NT2/D1 (cell line): ENCODE measurements at regions not wholly inside any gene's neighbourhood (a gene's known extent, or its start where the extent isn't known, plus 50 kb on each side); places are given as distances from the start of the nearest gene placed in this dataset.

Experiments
- DNase-seq: peaks from one replicate; pipeline ENCODE4 v3.0.0-alpha.2; 2011; ENCODE audit warnings: low read depth, low spot score
- H3K27me3 ChIP-seq: 2 replicates; pipeline ENCODE4 v1.6.0; 2011; ENCODE audit warnings: mild to moderate bottlenecking; ENCODE audit not compliant: insufficient read length, insufficient read depth
- H3K36me3 ChIP-seq: 2 replicates; pipeline ENCODE4 v1.6.1; 2011; ENCODE audit warnings: mild to moderate bottlenecking, low read length, mixed read lengths; ENCODE audit not compliant: insufficient read depth, insufficient read length
- H3K4me1 ChIP-seq: 2 replicates; pipeline ENCODE4 v1.5.1; 2011; ENCODE audit not compliant: insufficient read depth, insufficient read length
- H3K4me3 ChIP-seq: 2 replicates; pipeline ENCODE4 v1.5.1; 2011; ENCODE audit warnings: low read depth; ENCODE audit not compliant: insufficient read length
- H3K9ac ChIP-seq: 2 replicates; pipeline ENCODE4 v1.6.0; 2011; ENCODE audit warnings: low read depth; ENCODE audit not compliant: insufficient read length
- H3K9me3 ChIP-seq: 2 replicates; pipeline ENCODE4 v1.5.1; 2011; ENCODE audit warnings: mild to moderate bottlenecking, low read length; ENCODE audit not compliant: insufficient read depth
- SUZ12 ChIP-seq: IDR thresholded peaks from 2 replicates; pipeline ENCODE4 v1.6.1; 2011; ENCODE audit not compliant: insufficient read length, insufficient read depth; ENCODE audit errors: extremely low read depth
- YY1 ChIP-seq: IDR thresholded peaks from 2 replicates; pipeline ENCODE4 v1.6.1; 2011; ENCODE audit not compliant: insufficient read length, insufficient read depth
- ZNF274 ChIP-seq: IDR thresholded peaks from 2 replicates; pipeline ENCODE4 v1.6.1; 2011; ENCODE audit warnings: mild to moderate bottlenecking, low read depth, low read length

DNA sequence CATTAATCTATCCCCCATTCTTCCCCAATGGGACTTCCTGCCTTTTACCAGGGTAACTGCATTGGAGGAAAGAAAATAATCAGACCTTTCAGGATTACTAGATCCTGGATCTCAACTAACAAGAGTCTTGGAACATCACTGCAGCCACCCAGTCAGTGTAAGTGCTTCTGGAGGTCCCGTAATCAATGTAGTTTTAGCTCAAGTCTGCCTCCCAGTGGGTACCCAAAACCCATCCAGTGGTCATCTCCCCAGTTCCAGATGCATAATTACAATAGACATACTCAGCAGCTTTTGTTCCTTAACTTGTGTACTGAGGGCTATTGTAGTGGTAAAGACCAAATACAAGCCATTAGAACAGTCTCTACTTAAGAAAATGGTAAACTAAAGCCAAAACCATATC, 319.1 kb downstream of the GPATCH2 start:
- Histone ChIP-seq H3K36me3 (no peaks in the 10 kb centered on the region), H3K4me3 (no peak overlapping the region), H3K9me3 (no peaks in the 10 kb centered on the region), H3K27me3 (no peaks in the 10 kb centered on the region), H3K4me1 (no peaks in the 10 kb centered on the region), H3K9ac (no peak overlapping the region)
- peak; percentile 55 for DNase-seq
- TF ChIP-seq SUZ12 (no peak), YY1 (no peak), ZNF274 (no peak)

DNA sequence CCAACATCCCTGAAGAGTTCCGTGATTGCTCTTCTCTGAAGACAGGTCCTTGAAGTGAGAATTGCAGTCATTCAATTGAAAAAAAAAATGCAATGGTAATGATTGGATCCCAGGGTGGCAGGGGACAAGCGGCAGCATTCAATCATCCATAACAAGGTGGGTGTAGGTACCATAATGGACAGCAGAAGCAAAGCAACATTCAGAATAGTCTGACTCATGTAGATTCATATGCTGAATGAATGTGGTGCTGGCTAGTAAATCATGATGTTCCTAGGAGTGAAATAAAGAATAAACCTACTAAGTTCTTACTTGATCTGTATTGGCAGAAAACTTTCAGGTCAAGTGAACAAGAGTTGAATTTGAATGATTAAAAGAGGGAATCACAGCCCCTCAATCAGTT, 319.6 kb downstream of the GPATCH2 start:
- TF ChIP-seq YY1 (no peak), ZNF274 (no peak), SUZ12 (no peak)
- Histone ChIP-seq H3K9me3 (no peaks in the 10 kb centered on the region), H3K27me3 (no peaks in the 10 kb centered on the region), H3K4me3 (no peak overlapping the region), H3K36me3 (no peaks in the 10 kb centered on the region), H3K9ac (no peak overlapping the region), H3K4me1 (no peaks in the 10 kb centered on the region)
- no peak for DNase-seq

DNA sequence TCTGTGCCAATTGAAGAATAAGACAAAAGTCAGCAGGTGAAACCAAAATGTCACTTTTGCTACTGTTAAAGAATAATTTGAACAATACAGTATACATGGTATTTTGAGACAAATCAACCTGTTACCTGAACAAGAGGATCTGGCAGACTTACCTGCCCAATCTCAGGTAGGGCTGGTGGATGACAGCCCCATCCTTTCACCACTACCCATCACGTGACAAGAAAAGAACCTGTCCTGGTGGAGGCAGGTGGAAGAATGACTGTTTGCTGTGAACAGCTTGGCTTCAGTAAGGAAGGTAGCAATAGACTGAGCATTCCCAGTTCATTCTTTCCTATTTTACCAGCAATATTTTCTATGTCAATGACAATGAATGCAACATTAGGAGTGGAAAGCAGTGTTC, 349.6 kb downstream of the GPATCH2 start:
- Histone ChIP-seq H3K27me3 (no peaks in the 10 kb centered on the region), H3K9me3 (no peaks in the 10 kb centered on the region), H3K9ac (no peak overlapping the region), H3K36me3 (no peaks in the 10 kb centered on the region), H3K4me3 (no peak overlapping the region), H3K4me1 (no peaks in the 10 kb centered on the region)
- no peak for TF ChIP-seq SUZ12
- DNase-seq = no peak

DNA sequence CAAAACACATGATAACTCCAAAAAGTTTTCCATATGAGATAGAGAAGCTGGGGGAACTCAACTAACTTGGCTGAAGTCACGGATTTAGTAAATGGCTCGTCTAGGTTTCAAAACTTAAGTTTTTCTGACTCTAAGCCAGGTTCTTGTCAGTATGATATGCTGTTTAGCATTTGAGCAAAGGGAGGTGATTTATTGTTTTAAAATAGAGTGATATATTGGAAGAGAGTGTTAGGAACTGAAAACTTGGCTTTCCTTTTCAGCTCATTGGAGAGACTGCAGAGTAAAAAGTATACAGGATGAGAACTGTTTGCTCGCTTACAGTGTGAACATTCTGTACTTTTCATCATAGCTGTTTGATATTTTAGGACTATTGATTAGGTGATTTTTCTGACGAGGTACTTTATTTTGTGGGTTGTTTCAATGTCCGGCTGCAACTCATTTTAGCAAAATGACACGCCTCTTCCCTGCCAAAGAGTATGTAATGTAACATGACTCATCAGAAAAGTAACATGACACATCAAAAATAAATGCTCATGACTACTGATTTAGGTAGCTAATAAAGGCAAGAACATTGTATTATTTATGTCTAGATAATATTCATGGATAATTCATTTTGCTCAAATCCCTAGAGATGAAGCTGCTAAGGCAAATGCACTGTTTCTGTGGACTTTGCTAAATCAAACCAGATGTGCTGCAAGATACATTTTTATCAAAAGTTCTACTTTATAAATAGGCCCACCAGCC, 355.1 kb downstream of the GPATCH2 start:
- no peak for DNase-seq
- Histone ChIP-seq H3K4me3 (no peak overlapping the region), H3K27me3 (no peaks in the 10 kb centered on the region), H3K9me3 (no peaks in the 10 kb centered on the region), H3K36me3 (no peaks in the 10 kb centered on the region), H3K9ac (no peak overlapping the region), H3K4me1 (no peaks in the 10 kb centered on the region)
- no peak for TF ChIP-seq YY1
- TF ChIP-seq ZNF274 = no peak
- TF ChIP-seq SUZ12 = no peak

DNA sequence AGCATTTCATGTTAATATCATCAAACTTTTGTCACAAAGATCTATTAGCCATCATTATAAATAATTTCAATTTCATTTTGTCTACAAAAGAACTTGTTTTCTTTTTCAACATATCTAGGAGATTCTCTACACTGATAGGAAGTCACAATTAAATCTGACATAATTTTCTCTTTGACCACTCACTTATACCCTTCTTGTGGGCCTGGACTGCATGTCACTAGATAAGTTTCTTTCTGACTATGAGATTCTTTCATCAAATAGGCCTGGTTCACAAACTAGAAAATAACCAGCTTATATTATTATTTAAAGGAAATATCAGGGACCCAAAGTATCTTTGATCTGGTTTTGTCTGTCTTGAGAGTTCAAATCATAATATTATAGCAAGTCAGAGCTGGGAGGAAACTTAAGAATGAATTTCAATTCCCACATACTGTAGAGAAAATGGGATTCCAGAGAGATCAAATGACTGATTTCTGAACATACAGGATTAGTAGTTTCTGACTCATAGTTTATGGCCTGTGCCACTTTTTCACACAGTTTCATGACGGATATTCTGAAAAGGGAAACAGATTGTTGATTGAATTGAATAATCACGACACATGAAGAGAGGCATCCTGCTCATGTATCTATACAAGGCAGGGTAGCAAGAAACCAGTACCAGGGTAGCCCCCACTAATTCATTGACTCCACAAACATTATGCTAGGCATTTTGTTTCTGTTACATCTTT, 355.8 kb downstream of the GPATCH2 start:
- H3K9ac ChIP-seq = no peak overlapping the region
- H3K4me1 ChIP-seq = no peaks in the 10 kb centered on the region
- no peak for DNase-seq

DNA sequence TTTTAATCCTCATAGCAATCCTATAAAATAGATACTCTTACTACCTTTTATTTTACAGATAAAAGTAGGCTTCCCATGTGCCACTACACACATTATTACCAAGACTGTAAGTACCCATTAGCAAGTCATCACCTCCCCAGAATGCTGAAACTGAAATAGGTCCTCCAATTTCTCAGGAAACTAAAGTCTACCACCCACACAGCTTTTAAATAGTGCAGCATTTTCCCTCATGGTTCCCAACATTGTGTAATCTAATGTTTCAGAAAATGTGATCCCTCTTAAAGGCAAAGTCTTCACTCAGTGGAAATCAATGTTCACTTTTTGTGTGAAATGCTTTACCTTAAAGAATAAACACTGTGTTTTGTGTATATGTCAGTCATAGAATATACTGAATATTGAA, 356.5 kb downstream of the GPATCH2 start:
- no peak overlapping the region for H3K4me3 ChIP-seq
- no peaks in the 10 kb centered on the region for H3K9me3 ChIP-seq
- no peak overlapping the region for H3K9ac ChIP-seq
- DNase-seq = no peak
- H3K4me1 ChIP-seq = no peaks in the 10 kb centered on the region
- H3K36me3 ChIP-seq = no peaks in the 10 kb centered on the region
- no peak for TF ChIP-seq SUZ12
- H3K27me3 ChIP-seq = no peaks in the 10 kb centered on the region

More for the DNA sequence above, 355.8 kb downstream of the GPATCH2 start:
- Histone ChIP-seq H3K36me3 (no peaks in the 10 kb centered on the region), H3K27me3 (no peaks in the 10 kb centered on the region), H3K4me3 (no peak overlapping the region), H3K9me3 (no peaks in the 10 kb centered on the region)
- TF ChIP-seq ZNF274 = no peak
- TF ChIP-seq SUZ12 = no peak
- no peak for TF ChIP-seq YY1

DNA sequence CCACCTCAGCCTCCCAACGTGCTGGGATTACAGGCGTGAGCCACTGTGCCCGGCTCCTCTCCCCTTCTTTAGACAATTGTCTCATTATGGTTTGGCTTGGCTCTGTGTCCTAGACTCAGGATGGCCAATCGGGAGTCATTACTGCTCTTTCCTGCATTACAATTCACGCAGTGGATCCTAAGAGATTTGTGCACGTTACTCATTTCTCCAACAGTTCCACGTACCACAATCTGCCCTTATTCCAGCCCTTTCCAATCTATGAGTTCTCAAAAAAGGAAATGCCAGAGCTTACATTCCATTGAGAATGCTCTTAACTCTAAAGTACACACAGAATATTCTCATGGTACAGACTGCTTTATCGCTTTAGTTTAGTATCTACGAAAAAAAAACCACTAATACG, 357.0 kb downstream of the GPATCH2 start:
- Histone ChIP-seq H3K4me3 (no peak overlapping the region), H3K9me3 (no peaks in the 10 kb centered on the region), H3K9ac (no peak overlapping the region), H3K36me3 (no peaks in the 10 kb centered on the region), H3K4me1 (no peaks in the 10 kb centered on the region), H3K27me3 (no peaks in the 10 kb centered on the region)
- no peak for TF ChIP-seq SUZ12
- no peak for TF ChIP-seq ZNF274
- no peak for TF ChIP-seq YY1
- no peak for DNase-seq

DNA sequence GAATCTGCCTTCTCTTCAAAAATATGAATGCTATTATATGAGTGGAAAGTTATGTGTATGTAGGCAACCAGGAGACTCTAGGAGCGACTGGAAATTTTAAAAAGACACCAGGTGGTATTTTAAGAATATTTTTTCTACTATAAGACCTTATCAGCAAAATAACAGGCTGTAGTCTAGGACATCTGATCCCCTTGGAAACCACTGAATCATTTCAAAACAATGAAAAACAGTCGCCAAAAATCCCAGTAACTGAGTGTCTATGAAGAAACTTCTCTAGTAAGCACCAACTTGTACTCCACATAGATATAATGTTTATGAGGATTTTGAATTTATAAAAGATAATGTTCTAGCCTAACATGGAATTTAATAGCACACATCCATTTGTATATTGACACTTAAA, 358.5 kb downstream of the GPATCH2 start:
- no peaks in the 10 kb centered on the region for H3K27me3 ChIP-seq
- H3K9me3 ChIP-seq = no peaks in the 10 kb centered on the region
- no peak for DNase-seq
- no peak overlapping the region for H3K4me3 ChIP-seq
- H3K9ac ChIP-seq = no peak overlapping the region
- H3K4me1 ChIP-seq = no peaks in the 10 kb centered on the region
- no peaks in the 10 kb centered on the region for H3K36me3 ChIP-seq
- TF ChIP-seq ZNF274 (no peak), YY1 (no peak), SUZ12 (no peak)
